Ishikawa (cell line): ENCODE measurements at regions not wholly inside any gene's neighbourhood (a gene's known extent, or its start where the extent isn't known, plus 50 kb on each side); places are given as distances from the start of the nearest gene placed in this dataset.

ENCODE experiments used
- CEBPB ChIP-seq: IDR thresholded peaks from 2 replicates; pipeline ENCODE4 v1.6.1; 2012
- EGR1 ChIP-seq: IDR thresholded peaks from 2 replicates; pipeline ENCODE4 v1.6.1; 2012
- EP300 ChIP-seq: IDR thresholded peaks from 2 replicates; pipeline ENCODE4 v1.6.1; 2012; ENCODE audit warnings: borderline replicate concordance
- MAX ChIP-seq: IDR thresholded peaks from 2 replicates; pipeline ENCODE4 v1.6.1; 2012
- NFIC ChIP-seq: IDR thresholded peaks from 2 replicates; pipeline ENCODE4 v1.6.1; 2012
- RAD21 ChIP-seq: IDR thresholded peaks from 2 replicates; pipeline ENCODE4 v1.6.1; 2012; ENCODE audit warnings: low read depth
- REST ChIP-seq: IDR thresholded peaks from 2 replicates; pipeline ENCODE4 v1.6.1; 2012; ENCODE audit warnings: low read depth, mild to moderate bottlenecking
- TAF1 ChIP-seq: IDR thresholded peaks from 2 replicates; pipeline ENCODE4 v1.6.1; 2012; ENCODE audit warnings: low read depth, mild to moderate bottlenecking
- TEAD4 ChIP-seq: IDR thresholded peaks from 2 replicates; pipeline ENCODE4 v1.6.1; 2012
- YY1 ChIP-seq: IDR thresholded peaks from 2 replicates; pipeline ENCODE4 v1.6.1; 2012; ENCODE audit warnings: low read depth
- ZBTB7A ChIP-seq: IDR thresholded peaks from 2 replicates; pipeline ENCODE4 v1.6.1; 2012; ENCODE audit warnings: low read depth
- TF ChIP-seq, protein P1 (sequence below): IDR thresholded peaks from 2 replicates; pipeline ENCODE4 v1.6.1; 2012

DNA sequence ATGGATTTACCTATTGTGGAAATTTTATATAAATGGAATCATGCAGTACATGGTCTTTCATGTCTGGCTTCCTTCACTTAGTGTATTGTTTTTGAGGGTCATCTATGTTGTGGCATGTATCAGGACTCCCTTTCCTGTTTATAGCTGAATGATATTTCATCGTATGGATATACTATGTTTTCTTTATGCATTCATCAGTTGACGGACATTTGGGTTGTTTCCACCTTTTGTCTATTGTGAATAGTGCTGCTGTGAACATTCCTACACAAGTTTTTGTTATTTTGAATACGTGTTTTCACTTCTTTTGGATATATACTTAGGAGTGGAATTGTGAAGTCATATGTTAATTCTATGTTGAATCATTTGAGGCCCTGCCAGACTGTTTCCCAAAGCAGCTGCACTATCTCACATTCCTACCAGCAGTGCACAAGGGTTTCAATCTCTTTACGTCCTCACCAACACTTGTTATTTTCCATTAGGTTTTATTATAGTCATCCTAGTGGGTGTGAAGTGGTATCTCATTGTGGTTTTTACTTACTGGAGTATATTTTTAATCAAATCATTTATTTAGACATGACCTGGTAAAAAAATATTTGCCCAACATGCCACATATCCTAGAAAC lies 262.7 kb downstream of the DLEU7 start:
- TF ChIP-seq RAD21, result no peak
- no peak for TF ChIP-seq YY1
- no peak for TF ChIP-seq ZBTB7A
- TF ChIP-seq REST, result no peak
- TF ChIP-seq EGR1, result no peak
- no peak for TF ChIP-seq TAF1
- no peak for TF ChIP-seq EP300
- TF ChIP-seq MAX, result no peak
- TF ChIP-seq CEBPB, result no peak
- TF ChIP-seq, protein P1, sequence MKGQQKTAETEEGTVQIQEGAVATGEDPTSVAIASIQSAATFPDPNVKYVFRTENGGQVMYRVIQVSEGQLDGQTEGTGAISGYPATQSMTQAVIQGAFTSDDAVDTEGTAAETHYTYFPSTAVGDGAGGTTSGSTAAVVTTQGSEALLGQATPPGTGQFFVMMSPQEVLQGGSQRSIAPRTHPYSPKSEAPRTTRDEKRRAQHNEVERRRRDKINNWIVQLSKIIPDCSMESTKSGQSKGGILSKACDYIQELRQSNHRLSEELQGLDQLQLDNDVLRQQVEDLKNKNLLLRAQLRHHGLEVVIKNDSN, result no peak
- no peak for TF ChIP-seq NFIC
- no peak for TF ChIP-seq TEAD4
